Panc1 (cell line): ENCODE measurements at regions not wholly inside any gene's neighbourhood (a gene's known extent, or its start where the extent isn't known, plus 50 kb on each side); places are given as distances from the start of the nearest gene placed in this dataset.

Experiments used
- POLR2AphosphoS5 ChIP-seq: IDR thresholded peaks from 2 replicates; pipeline ENCODE4 v1.6.1; 2012; ENCODE audit warnings: mild to moderate bottlenecking, low read depth, low read length, moderate library complexity
- TCF7L2 ChIP-seq: IDR thresholded peaks from 2 replicates; pipeline ENCODE4 v1.6.1; 2011; ENCODE audit warnings: mild to moderate bottlenecking, low read depth, low read length, inconsistent platforms
- TF ChIP-seq, protein P1 (sequence below): fragments of 450-650 bp; IDR thresholded peaks from 2 replicates; pipeline ENCODE4 v1.5.1; 2017; ENCODE audit warnings: mild to moderate bottlenecking

DNA sequence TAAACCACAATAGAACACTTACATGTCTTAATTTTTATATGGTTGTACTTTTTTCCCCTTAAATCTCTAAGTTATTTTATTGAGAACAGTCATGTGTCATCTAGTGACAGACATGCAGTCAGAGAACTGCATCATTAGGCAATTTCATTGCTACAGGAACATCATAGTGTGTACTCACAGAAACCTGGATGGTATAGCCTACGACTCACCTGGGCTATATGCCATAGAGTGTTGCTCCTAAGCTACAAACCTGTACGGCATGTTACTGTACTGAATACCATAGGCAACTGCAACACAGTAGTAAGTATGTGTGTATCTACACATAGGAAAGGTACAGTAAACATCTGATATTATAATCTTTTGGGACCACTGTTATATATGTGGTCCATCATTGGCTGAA, 557.6 kb downstream of the PRKD1 start:
- TF ChIP-seq, protein P1, sequence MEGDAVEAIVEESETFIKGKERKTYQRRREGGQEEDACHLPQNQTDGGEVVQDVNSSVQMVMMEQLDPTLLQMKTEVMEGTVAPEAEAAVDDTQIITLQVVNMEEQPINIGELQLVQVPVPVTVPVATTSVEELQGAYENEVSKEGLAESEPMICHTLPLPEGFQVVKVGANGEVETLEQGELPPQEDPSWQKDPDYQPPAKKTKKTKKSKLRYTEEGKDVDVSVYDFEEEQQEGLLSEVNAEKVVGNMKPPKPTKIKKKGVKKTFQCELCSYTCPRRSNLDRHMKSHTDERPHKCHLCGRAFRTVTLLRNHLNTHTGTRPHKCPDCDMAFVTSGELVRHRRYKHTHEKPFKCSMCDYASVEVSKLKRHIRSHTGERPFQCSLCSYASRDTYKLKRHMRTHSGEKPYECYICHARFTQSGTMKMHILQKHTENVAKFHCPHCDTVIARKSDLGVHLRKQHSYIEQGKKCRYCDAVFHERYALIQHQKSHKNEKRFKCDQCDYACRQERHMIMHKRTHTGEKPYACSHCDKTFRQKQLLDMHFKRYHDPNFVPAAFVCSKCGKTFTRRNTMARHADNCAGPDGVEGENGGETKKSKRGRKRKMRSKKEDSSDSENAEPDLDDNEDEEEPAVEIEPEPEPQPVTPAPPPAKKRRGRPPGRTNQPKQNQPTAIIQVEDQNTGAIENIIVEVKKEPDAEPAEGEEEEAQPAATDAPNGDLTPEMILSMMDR = no peak
- TF ChIP-seq POLR2AphosphoS5 = no peak
- TF ChIP-seq TCF7L2 = no peak
